NCI-H748 treated with DMSO at 0.1 percent for 48 hours (cell line): ENCODE measurements at regions not wholly inside any gene's neighbourhood (a gene's known extent, or its start where the extent isn't known, plus 50 kb on each side); places are given as distances from the start of the nearest gene placed in this dataset.
"Not testable (repeated sequence)": the region's sequence is repeated elsewhere in the genome, so short reads cannot be mapped to it uniquely, and the experiment has no call there.

Experiments
- DNase-seq: peaks from one replicate; lab custom pipeline; 2025; lab: John Stamatoyannopoulos, UW

DNA sequence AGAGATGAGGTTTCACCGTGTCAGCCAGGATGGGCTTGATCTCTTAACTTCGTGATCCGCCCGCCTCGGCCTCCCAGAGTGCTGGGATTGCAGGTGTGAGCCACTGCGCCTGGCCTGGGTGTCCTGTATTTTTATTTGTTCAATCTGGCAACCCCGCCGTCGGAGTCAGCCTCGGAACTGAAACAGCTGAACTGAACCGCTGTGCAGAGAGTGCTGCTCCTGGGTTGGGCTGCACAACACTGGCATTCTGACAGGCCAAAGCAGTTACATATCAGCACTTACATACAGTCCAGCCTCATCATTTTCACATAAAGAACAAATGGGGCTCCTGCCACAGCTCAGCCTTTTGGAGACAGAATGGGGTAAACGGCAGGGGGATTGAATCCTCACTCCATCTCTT is 185.6 kb downstream of the C9orf50 start:
- no peak for DNase-seq

DNA sequence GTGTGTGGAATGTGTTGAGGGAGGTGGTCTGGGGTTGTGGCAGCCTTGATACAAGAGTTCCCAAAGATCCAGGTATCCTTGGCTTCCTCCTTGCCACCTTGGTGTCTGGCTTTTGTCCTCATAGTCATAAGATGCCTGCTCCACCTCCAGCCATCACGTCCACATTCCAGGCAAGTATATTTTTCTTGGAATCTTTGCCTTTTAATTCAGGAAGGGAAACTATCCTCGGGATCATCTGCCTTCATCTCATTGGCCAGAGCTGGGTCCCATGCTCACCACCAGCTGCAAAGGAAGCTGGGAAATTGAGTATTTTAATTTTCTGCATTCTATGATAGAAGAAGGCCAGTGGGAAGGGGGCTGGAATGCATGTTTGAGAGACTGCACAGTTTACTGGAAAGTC is 186.7 kb downstream of the C9orf50 start:
- no peak for DNase-seq

DNA sequence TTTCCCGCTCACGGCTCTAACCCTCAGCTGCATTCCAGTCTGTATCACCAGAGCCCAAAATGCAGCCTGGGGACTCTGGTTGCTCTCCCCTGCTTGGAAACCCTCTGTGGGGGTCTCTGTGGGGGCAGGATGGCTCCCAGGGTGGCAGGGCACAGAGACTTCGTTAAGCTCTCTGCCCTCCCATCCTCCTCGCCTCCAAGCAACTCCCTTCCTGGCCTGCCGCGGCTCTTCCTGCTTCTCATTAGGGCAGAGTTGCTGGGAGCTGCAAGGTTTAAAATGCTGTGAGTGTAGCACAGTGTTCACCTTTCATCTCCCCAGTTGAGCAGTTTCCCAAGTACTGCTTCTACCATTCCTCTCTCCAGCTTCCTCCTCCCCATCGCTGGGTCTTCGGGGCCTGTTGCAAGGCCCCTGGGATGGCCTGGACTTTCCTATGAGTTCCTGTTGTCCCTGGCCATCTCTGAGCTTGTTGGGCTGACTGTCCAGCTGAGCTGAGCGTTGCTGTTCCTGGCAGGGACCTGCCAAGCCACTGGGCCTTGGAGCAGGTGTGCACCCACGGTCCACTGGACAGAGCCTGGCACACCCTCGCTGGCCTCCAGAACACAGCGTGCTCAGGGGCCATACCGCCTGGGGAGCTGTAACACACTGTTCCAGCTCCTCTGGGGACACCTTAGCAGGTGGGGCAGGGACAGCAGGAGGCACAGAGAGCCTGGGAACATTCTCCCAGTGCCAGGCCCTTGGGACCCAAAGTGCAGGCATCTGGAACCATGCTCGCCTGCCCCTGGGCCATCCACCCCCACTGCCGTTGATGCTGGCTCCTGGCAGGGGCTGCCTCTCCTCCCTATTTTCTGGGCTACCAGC is 188.4 kb downstream of the C9orf50 start:
- no peak for DNase-seq

DNA sequence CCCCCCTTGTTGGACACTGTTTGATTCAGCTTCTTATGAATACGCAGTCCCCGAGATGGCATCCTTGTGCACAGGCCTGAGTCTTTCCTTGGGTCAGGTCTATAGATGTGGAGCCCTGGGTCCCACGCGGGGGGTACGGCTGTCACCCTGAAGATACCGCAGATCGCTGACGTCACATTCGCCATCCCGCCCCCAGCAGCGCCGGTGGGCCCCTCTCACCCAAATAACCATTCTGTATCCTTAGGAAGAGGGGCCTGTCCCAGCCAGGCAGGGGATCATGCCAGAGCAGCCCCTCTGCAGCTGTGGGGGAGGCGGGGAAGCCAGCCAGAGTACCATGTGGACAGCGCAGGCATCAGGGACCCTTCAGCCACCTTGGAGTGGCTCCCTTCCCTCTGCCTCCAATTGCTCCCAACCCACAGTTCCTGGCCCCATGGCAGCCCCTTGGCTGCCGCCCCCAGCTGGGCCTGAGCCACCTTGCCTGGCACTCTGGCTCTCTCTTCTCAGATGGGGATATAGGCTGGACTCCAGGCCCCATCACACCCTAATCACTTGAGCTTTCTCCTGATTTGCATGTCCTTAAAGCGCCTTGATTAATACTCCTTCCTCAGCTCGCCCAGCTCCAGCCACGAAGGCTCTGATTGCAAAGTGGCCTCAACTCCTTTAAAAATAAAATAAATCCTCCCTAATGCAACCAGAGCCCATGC is 189.8 kb downstream of the C9orf50 start:
- no peak for DNase-seq

DNA sequence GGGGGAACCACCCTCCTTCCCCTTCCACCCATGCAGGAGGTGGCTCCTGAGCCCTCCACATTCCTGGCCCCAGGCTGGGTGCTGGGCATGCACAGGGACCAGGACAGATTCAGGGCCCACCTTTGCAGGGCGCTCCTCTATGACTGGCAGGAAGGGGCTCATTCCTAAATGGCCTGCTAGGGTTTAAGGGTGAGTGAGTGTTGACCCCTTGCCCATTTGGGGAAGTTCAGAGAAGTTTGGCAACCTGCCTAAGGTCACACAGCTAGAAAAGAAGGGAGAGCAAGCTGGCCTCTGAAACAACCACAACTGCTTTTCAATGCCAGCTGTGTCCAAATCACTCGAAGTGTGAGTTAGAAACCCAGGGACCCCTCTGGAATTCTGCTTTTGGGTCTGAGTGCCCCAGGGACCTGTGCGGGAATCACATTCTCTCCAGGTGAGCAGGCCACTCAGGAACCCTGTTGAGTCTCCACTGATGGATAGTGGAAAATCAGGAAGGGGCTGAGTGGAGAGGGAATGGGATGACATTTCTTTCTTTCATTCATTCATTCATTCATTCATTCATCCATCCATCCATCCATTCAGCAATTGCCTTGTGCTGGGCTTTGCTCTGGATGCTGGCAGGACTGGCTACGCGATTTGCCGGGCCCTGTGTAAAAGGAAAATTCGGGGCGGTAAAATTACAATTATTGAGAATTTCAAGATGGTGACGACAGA is 191.9 kb downstream of the C9orf50 start:
- DNase-seq, result no peak

DNA sequence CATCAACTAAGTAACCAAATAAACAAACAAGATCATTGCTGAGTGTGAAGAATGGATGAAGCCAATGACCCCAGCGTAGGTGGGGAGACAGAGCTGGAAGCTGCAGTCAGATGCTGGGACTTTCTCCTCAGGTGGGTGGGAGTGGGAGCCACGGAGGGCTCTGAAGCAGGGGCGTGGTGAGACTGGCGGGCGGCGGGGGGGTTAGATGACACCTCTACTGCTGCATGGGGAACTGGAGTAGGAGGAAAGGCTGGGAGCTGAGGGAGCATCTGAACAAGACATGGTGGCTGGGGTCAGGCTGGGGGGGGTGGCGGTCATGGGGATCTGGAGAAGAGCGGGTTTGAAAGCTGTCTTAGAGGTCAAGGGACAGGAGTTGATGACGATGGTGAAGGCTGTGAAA is 193.8 kb downstream of the C9orf50 start:
- no peak for DNase-seq

DNA sequence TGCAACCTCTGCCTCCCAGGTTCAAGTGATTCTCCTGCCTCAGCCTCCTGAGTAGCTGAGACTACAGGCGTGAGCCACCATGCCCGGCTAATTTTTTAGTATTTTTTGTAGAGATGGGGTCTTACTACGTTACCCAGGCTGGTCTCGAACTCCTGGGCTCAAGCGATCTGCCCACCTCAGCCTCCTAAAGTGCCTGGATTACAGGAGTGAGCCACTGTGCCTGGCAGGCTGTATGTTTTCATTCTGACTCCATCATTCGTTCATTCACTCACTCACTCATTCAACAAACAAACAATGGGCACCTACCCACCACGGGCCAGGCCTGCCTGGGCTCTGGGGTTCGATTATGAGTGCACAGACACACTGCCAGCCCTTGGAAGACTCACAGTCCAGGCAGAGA is 197.1 kb downstream of the C9orf50 start:
- DNase-seq, result not testable (repeated sequence)

DNA sequence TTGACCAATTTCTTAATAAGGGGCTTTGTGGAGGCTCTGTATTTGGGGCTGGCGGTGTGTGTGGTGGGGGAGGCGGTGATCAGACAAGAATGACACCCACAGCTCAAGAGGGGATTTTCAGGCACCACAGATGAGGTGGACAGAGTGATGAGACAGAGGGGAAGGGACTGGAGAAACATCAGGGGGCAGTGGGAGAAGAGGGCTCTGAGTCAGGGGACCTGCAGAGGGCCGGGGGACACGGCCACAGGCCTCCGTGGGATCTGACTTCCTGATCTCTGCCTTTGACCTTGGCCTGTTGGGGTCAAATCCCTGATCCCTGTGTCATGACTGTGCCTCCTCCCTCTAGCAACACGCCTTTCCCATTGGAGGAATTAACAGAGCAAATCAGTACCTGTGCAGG is 197.7 kb downstream of the C9orf50 start:
- no peak for DNase-seq

DNA sequence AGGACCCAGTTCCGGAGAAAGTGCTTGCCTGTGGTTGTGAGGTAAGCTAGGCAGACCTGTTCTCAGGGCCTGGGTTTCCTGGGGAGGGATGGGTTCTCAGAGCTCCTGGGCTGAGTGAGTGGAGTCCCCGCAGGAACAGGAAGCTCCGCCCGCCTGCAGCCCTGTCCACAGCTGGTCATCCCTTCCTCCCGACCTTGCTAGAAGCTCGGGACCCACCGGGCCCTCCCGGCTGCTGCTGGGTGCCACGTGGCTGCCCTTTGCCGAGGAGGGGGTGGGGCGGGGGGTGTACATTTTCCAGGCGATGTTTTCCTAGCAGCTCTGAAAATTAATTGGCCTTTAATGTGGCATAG is 198.1 kb downstream of the C9orf50 start:
- no peak for DNase-seq

DNA sequence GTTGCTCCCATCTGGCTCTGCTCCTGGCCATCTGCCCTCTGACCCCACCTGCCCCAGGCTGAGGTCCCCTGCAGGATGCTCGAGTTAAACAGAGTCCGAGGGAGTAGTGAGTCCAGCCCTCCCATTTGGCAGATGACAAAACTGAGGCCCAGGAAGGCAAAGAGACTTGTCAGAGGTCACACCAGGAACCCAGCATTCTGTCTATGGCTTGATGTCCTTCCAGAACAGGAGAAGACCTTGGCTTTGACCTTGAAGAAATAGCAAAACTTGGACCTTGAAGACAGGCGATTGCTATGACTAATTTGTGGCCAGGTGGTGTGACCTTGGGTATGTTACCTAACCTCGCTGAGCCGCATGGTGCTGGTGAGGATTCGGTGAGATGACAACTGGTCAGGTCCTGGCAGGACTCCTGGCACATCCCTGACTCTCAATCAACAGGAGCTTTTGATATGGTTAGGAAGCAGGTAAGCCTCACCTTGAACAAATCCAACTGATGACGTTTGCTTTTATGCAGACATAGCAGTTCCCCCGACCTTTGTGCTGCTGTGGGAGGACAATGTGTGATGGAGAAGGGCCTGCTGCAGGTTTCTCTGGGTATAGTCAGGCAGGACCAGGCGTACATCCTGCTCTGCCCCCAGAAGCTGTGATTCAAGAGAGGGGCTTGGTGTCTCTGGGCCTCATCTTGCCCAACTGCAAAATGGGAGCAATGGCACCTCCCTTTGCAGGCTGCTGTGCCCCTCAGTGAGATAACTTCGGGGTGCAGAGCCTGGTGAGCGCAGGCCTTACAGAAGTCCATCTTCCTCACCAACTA is 198.7 kb downstream of the C9orf50 start:
- no peak for DNase-seq

DNA sequence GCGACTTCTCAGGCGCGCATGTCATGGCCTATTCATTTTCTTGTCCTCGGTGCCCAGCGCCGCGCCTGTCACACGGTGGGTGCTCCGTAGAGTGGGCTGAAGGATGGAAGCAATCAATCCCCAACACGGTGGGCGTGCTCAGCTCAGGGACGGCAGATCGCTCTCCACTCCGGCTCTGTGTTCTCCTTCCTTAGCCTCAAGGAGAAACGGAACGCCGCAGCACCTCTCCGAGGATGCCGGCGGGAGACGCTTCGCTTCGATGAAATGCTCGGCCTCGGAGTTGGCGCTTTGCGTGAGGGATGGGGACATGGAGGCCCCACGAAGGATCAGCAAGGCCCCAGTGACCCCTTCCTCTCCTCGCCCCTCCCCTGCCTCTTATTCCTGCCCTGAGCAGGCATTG is 199.5 kb downstream of the C9orf50 start:
- DNase-seq, result no peak

DNA sequence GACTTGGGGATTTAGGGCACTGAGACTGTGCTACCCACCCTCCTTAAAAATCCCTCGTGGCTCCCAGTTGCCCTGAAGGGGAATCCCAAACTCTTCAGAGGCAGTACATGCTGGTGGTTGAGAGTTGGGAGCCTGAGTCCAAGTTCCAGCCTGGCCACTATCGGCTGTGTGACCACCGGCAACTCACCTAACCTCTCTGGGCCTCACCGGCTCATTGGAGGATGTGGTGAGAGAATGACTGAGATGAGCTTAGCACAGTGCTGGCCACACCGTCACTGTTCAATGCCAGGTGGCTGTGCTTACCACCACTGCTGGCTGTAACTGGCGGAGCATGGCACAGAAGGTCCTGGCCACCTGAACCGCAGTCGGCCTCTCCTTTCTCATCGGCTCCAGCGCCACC is 200.2 kb downstream of the C9orf50 start:
- no peak for DNase-seq

DNA sequence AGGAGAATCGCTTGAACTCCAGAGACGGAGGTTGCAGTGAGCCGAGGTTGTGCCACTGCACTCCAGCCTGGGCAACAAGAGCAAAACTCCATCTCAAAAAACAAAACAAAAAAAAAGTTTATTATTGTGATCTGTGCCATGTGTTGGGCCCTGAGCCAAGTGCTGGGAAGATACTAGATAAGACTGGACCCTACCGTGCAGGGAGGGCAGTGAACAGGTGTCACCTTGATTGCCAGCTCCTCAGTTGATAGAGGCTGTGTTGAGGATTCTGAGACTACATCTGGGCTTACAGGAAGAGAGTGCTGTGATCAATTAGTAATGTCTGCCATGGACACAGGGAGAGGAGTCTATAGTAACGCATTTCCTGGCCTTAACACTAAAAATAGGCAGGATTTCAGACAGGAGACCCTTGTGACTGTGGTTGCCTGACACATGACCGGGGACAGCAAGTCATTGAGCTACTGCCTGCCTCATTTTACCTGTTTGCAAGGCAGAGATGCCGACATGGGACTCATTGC is 201.5 kb downstream of the C9orf50 start:
- no peak for DNase-seq

DNA sequence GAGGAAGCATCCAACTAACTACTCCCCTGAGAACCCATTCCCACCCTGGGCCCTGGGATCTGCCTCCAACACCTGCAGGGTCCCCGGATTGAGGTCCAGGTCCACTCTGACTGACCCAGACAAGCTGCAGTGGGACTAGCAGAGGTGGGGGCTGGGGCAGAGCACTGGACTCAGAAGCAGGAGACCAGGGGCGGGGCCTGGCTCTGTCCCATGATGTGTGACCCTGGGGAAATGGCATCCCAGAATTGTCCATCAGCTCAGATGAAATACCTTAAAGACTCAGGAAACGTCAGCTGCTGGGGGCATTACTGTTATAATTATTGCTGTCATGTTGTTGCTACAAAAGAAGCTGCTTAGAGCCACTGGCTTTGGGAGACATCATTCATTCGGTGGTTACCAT is 202.4 kb downstream of the C9orf50 start:
- no peak for DNase-seq

DNA sequence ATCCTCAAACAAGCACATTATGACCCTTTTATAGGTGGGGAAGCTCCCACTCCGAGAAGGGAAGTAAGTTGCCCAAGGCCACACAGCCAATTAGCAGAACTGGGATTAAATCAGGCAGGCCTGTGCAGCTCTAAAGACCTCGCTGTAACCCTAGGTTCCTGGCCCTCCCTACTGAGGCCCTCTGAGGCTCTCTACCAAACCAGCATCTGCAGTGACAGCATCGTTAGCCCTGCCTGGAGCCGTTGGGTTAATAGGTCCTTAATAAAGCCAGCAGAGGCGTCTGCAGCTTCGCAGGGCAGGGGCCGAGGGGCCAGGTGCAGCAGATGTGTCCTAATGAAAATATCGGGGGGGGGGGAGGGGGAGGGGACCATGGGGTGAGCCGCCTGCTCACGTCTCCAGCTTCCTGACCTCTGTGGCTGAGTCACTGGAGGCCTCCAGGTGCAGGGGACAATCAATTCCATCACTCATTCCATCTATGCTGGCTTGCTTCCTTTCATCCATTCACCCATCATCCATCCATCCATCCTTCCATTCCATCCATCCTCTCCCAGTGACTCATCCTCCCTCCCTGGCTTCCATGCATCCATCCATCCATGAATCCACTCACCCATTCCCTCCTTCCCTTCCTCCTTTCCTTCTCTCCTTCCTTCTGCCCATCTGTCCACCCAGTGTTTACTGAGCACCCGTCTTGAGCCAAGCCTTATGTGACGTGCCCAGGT is 203.9 kb downstream of the C9orf50 start:
- DNase-seq, result no peak

DNA sequence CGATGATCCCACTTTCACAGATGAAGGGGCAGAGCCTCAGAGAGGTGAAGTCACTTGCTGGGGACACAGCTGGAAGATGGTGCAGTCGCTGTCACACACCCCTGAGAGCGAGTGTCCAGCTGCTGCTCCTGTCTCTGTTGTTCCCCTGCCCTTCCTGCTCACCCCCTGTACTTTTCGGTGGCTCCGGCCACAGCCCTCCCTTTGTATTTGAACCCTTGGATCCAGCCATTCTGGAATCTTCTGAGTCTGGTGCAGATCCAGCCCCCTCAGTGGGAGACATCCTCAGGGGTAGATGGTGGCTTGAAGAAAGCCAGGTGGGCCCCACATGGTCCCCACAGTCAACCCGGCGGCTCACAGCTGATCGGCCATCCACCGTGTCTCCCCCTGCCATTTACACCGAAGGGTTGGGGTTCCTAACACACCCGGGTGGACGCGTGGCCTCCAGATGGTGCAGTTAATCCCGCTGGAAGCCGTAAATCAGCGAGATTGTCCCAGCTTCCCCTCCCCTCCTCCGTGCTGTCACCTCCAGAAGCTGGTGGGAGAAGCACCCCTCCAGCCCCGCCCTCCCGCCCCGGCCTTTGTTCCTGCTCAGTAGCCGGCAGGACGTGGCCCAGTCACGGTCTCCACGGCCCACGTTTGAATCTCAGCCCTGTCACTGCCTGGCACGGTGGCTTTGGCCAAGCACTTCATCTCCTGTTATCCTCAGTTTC is 204.8 kb downstream of the C9orf50 start:
- DNase-seq, result no peak

DNA sequence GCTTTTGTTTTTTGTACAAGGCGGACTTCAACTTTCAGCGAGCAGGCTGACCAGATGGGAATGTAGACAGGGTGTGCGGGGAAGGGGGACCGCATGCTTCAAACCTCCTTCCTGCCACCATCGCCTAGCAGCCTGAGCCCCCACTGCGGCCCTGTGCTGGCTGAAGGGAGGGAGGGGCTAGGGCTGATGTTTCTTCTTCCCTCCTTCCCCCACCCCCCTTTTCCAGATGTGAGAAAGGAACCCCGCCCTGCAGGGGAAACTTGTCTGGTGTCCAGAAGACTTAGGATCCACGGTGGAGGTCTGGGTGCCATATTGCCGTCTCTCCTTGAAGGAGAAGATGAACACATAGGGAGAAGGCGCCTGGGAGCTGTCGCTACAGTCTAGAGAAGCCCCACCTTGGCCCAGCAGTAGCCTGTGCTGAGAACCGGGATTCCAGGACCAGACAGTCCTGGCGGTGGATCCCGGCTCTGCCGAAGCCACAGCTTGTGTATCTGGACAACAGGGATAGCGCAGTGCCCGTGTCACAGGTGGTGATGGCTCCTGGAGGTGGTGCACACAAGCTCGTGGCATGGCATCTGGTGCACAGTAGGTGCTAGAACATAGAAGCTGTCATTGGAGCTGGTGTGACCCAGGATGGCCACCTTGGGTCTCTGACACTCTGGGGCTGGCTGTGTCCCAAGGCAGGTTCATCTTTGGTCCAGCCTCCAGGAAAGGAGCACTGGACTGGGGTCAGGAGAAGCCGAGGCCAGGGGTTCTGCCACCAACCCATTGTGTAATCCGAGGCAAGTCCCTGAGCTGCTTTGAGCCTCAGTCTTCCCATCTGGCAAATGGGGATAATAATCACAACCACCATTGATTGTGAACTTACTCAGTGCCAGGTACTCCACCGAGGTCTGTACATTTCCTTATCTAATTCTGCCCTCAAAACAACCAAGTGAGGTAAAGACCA is 205.6 kb downstream of the C9orf50 start:
- no peak for DNase-seq

DNA sequence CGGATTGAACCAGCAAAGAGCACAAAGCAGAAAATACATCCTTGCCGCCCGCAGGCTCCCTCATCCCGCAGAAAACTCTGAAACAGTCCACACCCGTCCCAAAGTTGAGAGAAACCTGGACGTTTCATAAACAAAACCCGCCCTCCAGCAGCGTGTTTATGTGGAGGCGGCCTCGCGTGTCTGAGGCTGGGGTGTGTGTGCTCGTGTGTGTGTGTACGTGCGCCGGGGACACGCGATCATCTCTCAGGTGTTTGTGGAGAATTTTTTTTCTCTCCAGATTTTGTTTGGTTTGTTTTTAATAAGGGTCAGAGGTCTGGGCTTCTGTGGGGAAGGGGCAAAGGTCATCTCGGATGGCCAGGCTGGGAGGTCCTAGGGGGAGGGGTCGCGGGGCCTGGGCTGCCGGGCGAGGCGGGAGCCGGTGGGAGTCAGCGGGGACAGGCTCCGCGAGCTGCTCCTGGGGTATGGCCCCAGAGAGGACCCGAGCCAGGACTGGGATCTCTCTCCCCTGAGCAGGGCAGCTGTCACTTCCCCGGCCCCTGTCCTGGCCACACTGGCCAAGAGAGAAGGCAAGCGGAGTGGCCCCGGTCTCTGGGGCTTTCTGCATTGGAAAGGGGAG is 206.4 kb downstream of the C9orf50 start:
- DNase-seq, result no peak
